GM12892 (cell line): ENCODE measurements at regions not wholly inside any gene's neighbourhood (a gene's known extent, or its start where the extent isn't known, plus 50 kb on each side); places are given as distances from the start of the nearest gene placed in this dataset.

Source experiments
- DNase-seq: peaks from one replicate; pipeline ENCODE4 v3.0.0; 2011; ENCODE audit not compliant: insufficient read length
- FAIRE-seq: peaks from 2 replicates; lab custom pipeline; 2011; peaks lifted over from hg19 to GRCh38; lab: Jason Lieb, UNC
- POLR2A ChIP-seq: IDR thresholded peaks from 2 replicates; pipeline ENCODE4 v1.6.1; 2011; ENCODE audit warnings: low read depth, low read length, control low read depth
- POLR2AphosphoS5 ChIP-seq: IDR thresholded peaks from 2 replicates; pipeline ENCODE4 v1.6.1; 2011; ENCODE audit warnings: low read depth, low read length, control low read depth
- TAF1 ChIP-seq: IDR thresholded peaks from 2 replicates; pipeline ENCODE4 v1.6.1; 2011; ENCODE audit warnings: low read depth, mild to moderate bottlenecking, control low read depth, low read length, borderline replicate concordance

- FAIRE-seq (no peak), DNase-seq (no peak)
- TF ChIP-seq POLR2A = no peak
- TF ChIP-seq TAF1 = no peak
- no peak for TF ChIP-seq POLR2AphosphoS5
Measured at GRCh38 chr18:70384181-70384790, 95.4 kb downstream of the SOCS6 start.

- FAIRE-seq (no peak), DNase-seq (no peak)
- TF ChIP-seq POLR2AphosphoS5 (no peak), TAF1 (no peak), POLR2A (no peak)
Measured at GRCh38 chr18:70382992-70383717, 94.3 kb downstream of the SOCS6 start.

- DNase-seq (no peak), FAIRE-seq (no peak)
- TF ChIP-seq POLR2AphosphoS5 = no peak
- TF ChIP-seq TAF1 = no peak
Measured at GRCh38 chr18:70382017-70382416, 93.2 kb downstream of the SOCS6 start.

GRCh38 chr18:70380915-70381896 is 92.4 kb downstream of the SOCS6 start:
- DNase-seq (no peak), FAIRE-seq (no peak)
- TF ChIP-seq POLR2AphosphoS5 = no peak
- no peak for TF ChIP-seq TAF1
- TF ChIP-seq POLR2A = no peak
